Gastroesophageal sphincter (tissue), 3 donors: ENCODE measurements at regions not wholly inside any gene's neighbourhood (a gene's known extent, or its start where the extent isn't known, plus 50 kb on each side); places are given as distances from the start of the nearest gene placed in this dataset.

Source experiments
- CTCF ChIP-seq, 4 experiments: fragments of 200-600 bp in 2 of 4; fragments of 450-650 bp in 2 of 4; sonication (generic) in 1 of 4; IDR thresholded peaks; one replicate each; pipeline ENCODE4 v1.5.1; 2017 to 2019; ENCODE audit warnings: antibody characterized with exemption in 4 of 4, mild to moderate bottlenecking in 2 of 4, moderate library complexity in 2 of 4
- EP300 ChIP-seq: sonication (generic); formaldehyde crosslinking; IDR thresholded peaks from one replicate; pipeline ENCODE4 v1.6.1; 2017; ENCODE audit warnings: antibody characterized with exemption, mild to moderate bottlenecking
- POLR2A ChIP-seq, 2 donors: fragments of 450-650 bp; IDR thresholded peaks; one replicate each; pipeline ENCODE4 v1.6.1; 2017; ENCODE audit warnings: antibody characterized with exemption in 2 of 2, mild to moderate bottlenecking in 2 of 2, moderate library complexity in 1 of 2
- POLR2AphosphoS5 ChIP-seq: sonication (generic); formaldehyde crosslinking; IDR thresholded peaks from one replicate; pipeline ENCODE4 v1.6.1; 2017; ENCODE audit warnings: antibody characterized with exemption

DNA sequence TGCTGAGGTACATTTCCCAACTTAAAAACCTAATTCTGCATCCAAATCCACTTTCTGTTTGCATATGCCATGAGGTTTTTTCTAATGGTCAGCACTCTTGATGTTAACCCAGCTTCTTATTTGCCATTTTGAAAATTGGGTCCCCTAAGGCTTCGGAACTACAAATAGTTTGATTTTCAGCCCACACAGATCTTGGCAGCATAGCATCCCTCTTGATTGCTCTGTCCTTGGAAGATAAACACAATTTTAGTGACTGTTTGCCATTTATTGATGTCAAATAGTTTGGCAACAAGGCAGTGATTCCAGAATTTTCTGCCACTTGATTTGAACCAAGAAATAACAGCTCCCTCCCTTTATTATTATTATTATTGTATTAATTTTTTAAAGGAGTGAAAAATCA lies 696.9 kb downstream of the RAB28 start:
- no peak for TF ChIP-seq POLR2A (IDR thresholded peaks at IDR 0.05)
- no peak for TF ChIP-seq CTCF (IDR thresholded peaks at IDR 0.05)
- no peak for TF ChIP-seq POLR2AphosphoS5
- no peak for TF ChIP-seq EP300
